HEK293 (cell line): ENCODE measurements at regions not wholly inside any gene's neighbourhood (a gene's known extent, or its start where the extent isn't known, plus 50 kb on each side); places are given as distances from the start of the nearest gene placed in this dataset.

Experiments
- CTCF ChIP-seq: fragments of 450-650 bp; formaldehyde crosslinking; IDR thresholded peaks from 2 replicates; pipeline ENCODE4 v1.5.1; 2016; ENCODE audit warnings: missing biosample characterization, missing genetic modification characterization
- KLF16 ChIP-seq: fragments of 450-650 bp; formaldehyde crosslinking; IDR thresholded peaks from 2 replicates; pipeline ENCODE4 v1.5.1; 2017; ENCODE audit warnings: missing biosample characterization, missing genetic modification characterization
- KLF8 ChIP-seq: fragments of 450-650 bp; formaldehyde crosslinking; IDR thresholded peaks from 2 replicates; pipeline ENCODE4 v1.5.1; 2016; ENCODE audit warnings: missing biosample characterization, missing genetic modification characterization
- REST ChIP-seq: fragments of 450-650 bp; formaldehyde crosslinking; IDR thresholded peaks from 2 replicates; pipeline ENCODE4 v1.5.1; 2016; ENCODE audit warnings: missing biosample characterization, missing genetic modification characterization
- TCF7L2 ChIP-seq: IDR thresholded peaks from 2 replicates; pipeline ENCODE4 v1.6.1; 2011; ENCODE audit warnings: low read depth, mild to moderate bottlenecking, inconsistent platforms, low read length, moderate library complexity, borderline replicate concordance
- ZNF174 ChIP-seq: fragments of 450-650 bp; formaldehyde crosslinking; IDR thresholded peaks from 2 replicates; pipeline ENCODE4 v1.5.0; 2017; ENCODE audit warnings: missing biosample characterization, mild to moderate bottlenecking, missing genetic modification characterization
- ZNF23 ChIP-seq: fragments of 450-650 bp; formaldehyde crosslinking; IDR thresholded peaks from 2 replicates; pipeline ENCODE4 v1.5.1; 2016; ENCODE audit warnings: missing biosample characterization, missing genetic modification characterization, borderline replicate concordance
- ZNF549 ChIP-seq: fragments of 450-650 bp; IDR thresholded peaks from 2 replicates; pipeline ENCODE4 v1.5.1; 2018; ENCODE audit warnings: missing biosample characterization, missing genetic modification characterization, mild to moderate bottlenecking, inconsistent platforms, moderate library complexity
- ZNF704 ChIP-seq: fragments of 450-650 bp; formaldehyde crosslinking; IDR thresholded peaks from 2 replicates; pipeline ENCODE4 v1.5.1; 2016; ENCODE audit warnings: missing biosample characterization, missing genetic modification characterization
- ZNF747 ChIP-seq: fragments of 450-650 bp; formaldehyde crosslinking; IDR thresholded peaks from 2 replicates; pipeline ENCODE4 v1.5.1; 2016; ENCODE audit warnings: missing biosample characterization, missing genetic modification characterization

GRCh38 chr6:62721408-62721807, 435.4 kb upstream of the KHDRBS2 start:
- TF ChIP-seq REST (tag by site-specific recombination) (no peak), CTCF (no peak), TCF7L2 (no peak), ZNF549 (no peak), ZNF704 (no peak), ZNF23 (no peak), KLF8 (tag by site-specific recombination) (no peak), ZNF174 (no peak), KLF16 (tag by site-specific recombination) (no peak), ZNF747 (tag by site-specific recombination) (no peak)
